ENCODE measurements at regions not wholly inside any gene's neighbourhood (a gene's known extent, or its start where the extent isn't known, plus 50 kb on each side); places are given as distances from the start of the nearest gene placed in this dataset.

GRCh38 chr12:113651662-113652061 lies 180.0 kb upstream of the LHX5 start:
- no peak overlapping the region for H3K4me3 ChIP-seq (replicated peaks; ENCODE audit: low read depth, low read length)
- TF ChIP-seq CTCF (IDR thresholded peaks at IDR 0.05; ENCODE audit: low read length, missing control alignments): no peak
- no peak for DNase-seq (ENCODE audit: low read depth)

- H3K4me3 ChIP-seq (replicated peaks; ENCODE audit: low read depth, low read length): no peak overlapping the region
- no peak for TF ChIP-seq CTCF (IDR thresholded peaks at IDR 0.05; ENCODE audit: low read length, missing control alignments)
- no peak for DNase-seq (ENCODE audit: low read depth)
Measured at GRCh38 chr12:113650476-113650875, 178.8 kb upstream of the LHX5 start.

GRCh38 chr12:113649256-113649830 lies 177.7 kb upstream of the LHX5 start:
- DNase-seq (ENCODE audit: low read depth): no peak
- H3K4me3 ChIP-seq (replicated peaks; ENCODE audit: low read depth, low read length): no peak overlapping the region
- TF ChIP-seq CTCF (IDR thresholded peaks at IDR 0.05; ENCODE audit: low read length, missing control alignments): no peak

- DNase-seq (ENCODE audit: low read depth): no peak
Measured at GRCh38 chr12:113647048-113647447, 175.4 kb upstream of the LHX5 start.

GRCh38 chr12:113645603-113646002 lies 173.9 kb upstream of the LHX5 start:
- no peak for TF ChIP-seq CTCF (IDR thresholded peaks at IDR 0.05; ENCODE audit: low read length, missing control alignments)
- DNase-seq (ENCODE audit: low read depth): no peak
- no peak overlapping the region for H3K4me3 ChIP-seq (replicated peaks; ENCODE audit: low read depth, low read length)

More at GRCh38 chr12:113647048-113647447, 175.4 kb upstream of the LHX5 start:
- H3K4me3 ChIP-seq (replicated peaks; ENCODE audit: low read depth, low read length): no peak overlapping the region
- no peak for TF ChIP-seq CTCF (IDR thresholded peaks at IDR 0.05; ENCODE audit: low read length, missing control alignments)

- no peak overlapping the region for H3K4me3 ChIP-seq (replicated peaks; ENCODE audit: low read depth, low read length)
- TF ChIP-seq CTCF (IDR thresholded peaks at IDR 0.05; ENCODE audit: low read length, missing control alignments): no peak
- no peak for DNase-seq (ENCODE audit: low read depth)
Measured at GRCh38 chr12:113645183-113645582, 173.5 kb upstream of the LHX5 start.
